HG03196 (cell line): ENCODE measurements at regions not wholly inside any gene's neighbourhood (a gene's known extent, or its start where the extent isn't known, plus 50 kb on each side); places are given as distances from the start of the nearest gene placed in this dataset.
"Not testable (repeated sequence)": the region's sequence is repeated elsewhere in the genome, so short reads cannot be mapped to it uniquely, and the experiment has no call there.

Source experiments
- ATAC-seq: cut with Tn5 transposase; IDR thresholded peaks from one replicate; pipeline ENCODE4 v1.9.1; 2021; ENCODE audit not compliant: unreplicated experiment

DNA sequence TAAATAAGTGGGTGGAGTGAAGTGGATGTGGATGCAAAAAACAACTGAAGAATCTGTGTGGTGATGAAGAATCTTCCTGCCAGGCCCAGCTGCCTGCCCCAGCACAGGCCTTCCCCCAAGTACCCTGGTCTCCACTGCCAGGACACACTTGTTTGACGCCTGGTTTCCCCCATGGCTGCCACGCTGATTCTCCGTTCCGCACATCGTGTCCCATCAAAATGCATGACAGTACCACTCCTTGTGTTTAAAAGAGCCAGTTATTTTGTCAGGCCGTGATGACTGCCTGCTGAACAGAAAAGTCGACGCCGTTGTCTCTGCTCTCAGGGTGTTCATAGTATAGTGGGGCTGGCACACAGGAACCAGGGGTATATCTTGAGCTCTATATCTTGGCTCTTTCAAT is 50.3 kb upstream of the KYNU start:
- ATAC-seq, result no peak

DNA sequence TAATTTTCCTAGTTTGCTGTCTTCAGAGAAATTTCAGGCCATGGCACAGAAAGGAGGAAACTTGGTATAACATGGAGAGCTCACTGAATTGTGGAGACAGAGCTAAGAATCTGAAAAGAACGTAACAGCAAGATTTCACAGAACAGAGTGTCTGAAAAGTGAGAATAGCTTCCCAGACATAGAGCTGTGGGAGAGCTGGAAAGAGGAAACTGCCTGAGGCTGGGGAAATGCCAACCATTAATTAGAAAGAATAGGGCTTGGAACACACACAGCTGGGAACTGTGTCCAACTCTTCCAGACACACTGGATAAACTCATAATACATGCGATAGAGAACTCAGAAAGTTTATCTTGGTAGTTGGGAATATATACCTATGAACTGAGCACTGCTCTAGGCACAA is 51.6 kb upstream of the KYNU start:
- no peak for ATAC-seq

DNA sequence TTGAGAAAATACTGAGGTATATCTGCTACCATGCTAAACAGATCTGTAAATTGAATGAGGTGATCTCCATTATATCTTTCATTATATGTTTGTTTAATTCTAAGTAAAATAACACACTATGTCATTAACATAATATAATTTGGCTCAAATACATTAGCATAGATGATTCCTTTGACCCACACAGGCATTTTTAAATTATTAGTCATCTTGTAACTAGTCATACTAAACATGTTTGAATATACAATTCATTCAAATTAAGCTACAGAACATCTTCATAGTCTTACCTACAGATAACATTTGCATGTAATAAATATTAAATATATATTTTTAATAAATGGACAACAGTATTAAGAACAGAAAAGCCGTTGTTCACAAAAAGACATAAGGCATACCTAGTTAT is 52.7 kb upstream of the KYNU start:
- ATAC-seq, result no peak

DNA sequence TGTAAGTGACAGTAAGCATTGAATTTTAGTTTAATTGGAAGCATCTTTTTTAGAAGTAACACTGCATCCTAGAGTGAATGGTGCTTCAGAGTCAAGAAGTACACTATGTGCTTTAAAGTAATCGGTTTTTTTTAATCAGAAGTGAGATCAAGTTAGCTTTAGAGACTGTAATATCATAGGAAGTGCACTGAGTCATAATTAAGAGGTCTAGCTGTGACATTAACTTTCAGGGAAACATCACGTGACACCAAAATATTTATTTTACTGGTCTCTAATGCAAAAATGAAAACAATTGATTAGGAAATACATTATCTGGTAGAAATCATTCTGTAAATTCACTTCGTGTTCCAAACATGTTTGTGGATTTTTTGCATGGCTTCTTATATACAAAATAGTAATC is 55.3 kb upstream of the KYNU start:
- no peak for ATAC-seq

DNA sequence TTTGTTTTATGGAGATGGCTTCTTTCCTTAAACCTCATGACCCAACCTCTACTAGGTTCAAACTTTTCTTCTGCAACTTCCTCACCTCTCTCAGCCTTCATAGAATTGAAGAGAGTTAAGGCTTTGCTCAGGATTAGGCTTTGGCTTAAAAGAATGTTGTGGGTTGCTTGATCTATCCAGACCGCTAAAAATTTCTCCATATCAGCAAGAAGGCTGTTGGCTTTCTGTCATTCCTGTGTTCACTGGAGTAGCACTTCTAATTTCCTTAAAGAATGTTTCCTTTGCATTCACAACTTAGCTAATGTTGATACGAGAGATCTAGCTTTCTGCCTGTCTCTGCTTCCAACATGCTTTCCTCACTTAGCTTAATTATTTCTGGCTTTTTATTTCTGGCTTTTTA is 58.1 kb upstream of the KYNU start:
- ATAC-seq, result no peak

DNA sequence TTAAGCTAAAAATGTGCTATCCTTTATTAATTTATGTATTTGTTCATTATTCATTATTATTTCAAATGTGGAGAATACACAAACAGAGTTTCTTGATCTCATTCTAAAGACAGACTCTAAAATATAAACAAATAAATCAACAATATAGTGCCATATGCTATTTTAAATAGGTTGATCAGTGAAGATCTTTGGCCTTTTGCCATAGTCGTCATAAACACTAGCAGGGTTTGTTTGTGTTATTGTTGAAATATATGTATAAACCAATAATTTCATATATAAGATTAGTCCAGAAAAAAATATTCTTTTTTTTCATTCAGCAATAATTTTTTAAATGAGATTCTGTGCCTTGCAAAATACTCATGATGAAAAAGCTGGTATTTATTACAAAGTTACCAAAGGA is 62.1 kb upstream of the KYNU start:
- ATAC-seq, result no peak

DNA sequence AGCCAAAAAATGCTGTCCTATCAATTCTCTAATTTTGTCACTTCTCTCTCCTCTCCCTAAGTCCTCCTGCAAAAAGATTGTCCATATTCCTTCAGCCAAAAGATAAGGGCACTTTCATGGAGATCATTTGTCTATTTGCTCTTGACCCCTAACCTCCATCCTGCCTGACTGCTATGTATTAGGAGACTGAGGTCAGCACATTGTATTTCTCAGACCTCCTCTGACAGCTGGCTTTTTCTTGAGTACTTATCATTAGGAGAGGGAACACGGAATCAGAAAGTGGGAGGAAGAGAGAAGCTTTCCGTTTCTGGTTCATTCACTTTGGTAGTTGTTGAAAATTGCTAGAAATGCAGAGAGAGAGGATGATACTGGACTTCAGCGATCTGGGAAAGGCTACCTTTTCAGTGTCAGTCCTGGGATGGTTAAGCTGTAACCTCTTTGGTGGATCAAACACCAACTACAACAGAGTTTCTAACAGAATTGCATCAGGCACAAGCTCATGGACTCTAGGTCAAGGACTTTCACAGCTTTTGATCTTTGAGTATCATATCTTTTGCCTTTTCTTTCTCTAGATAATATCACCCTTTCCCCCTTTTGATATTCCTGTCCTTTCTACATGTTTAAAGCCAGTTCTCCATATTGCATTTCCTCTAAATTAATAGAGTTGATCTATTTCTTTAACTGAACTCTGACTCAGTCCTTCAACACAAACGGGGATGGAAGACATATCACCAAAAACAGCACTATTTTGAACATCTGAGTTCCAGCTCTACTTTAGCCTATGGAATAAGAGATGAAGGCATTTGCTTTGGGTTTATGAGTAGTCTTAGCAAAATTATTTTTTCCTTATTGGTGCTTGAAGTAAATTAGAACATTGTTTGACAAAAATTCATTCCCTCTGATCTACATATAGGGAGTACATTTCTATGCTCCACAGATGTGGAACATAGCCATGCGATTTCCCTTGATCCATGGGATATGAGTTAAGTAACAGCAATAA is 63.3 kb upstream of the KYNU start:
- ATAC-seq, result no peak

DNA sequence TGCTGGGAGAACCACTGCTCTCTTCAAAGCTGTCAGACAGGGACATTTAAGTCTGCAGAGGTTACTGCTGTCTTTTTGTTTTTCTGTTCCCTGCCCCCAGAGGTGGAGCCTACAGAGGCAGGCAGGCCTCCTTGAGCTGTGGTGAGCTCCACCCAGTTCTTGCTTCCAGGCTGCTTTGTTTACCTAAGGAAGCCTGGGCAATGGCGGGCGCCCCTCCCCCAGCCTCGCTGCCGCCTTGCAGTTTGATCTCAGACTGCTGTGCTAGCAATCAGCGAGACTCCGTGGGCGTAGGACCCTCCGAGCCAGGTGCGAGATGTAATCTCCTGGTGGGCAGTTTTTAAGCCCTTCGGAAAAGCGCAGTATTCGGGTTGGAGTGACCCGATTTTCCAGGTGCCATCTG is 65.8 kb upstream of the KYNU start:
- ATAC-seq, result not testable (repeated sequence)

DNA sequence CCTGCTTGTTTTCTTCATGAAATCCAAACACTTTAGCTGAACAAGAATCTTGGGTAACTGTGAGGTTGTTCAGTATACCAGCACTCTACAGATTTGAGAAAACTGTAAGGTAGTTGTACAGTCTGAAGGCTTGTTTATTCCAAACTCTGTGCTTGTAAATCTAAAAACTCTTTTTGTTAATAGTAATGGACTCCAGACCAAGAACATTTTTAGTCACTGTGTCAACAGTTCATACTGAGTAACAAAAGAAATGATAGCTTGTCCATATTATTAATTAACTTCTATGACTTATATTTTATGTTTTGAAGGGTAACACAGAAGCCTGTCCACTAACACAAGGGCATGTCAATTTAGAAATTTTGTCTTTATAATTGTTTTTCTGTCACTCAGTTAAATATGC is 72.2 kb upstream of the KYNU start:
- ATAC-seq, result no peak

DNA sequence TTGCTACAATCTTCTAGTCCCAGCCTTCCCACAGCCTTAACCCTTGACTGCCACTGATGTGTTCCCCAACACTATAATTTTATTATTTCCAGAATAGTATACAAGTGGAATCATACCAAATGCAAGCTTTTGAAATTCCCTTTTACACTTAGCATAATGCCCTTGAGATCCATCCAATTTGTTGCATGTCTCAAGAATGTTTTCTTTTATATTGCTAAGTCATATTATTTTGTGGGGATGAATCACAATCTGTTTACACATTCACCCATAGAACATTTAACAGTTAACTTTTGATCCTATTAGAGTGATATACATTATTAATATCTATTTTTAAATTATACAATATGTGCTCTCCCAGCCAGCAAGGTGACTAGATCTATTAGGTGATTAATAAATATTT is 74.3 kb upstream of the KYNU start:
- ATAC-seq, result no peak

DNA sequence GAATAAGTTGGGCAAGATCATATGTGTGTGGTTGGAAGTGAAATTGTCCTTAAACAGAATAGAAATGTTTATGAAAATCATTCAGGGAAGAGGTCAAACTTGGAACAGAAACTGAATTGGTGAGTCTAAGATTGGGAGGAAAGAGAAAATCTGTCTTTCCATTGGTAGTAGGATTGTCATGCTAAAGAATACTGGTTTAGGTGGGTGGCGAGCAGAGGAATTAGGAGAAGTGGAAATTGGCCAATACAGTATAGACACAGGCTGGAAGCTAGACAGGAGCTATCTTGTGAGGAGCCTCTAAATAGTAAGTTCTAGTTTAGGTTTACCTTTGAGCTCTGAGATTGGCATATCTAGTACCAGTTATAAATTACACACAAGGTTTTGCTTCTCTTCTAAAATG is 80.9 kb upstream of the KYNU start:
- no peak for ATAC-seq

DNA sequence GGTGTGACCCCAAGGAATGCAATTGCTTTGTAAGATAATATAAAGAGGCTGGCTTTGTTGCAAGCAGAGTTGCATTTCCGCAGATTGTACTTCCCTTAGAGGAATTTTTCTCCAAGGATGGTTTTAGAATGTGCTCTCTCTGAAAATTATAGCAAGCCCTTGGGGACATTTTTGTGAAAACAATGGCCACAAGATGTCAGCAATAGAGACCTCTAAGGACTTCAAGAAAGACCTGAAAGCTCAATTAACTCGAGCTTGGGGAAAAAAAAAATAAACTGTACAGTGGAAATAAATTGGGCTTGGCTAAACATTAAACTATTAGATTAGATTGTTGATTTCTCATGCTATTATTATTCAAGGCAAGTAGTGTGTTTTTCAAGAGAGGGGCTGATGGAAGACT is 81.3 kb upstream of the KYNU start:
- ATAC-seq, result no peak

DNA sequence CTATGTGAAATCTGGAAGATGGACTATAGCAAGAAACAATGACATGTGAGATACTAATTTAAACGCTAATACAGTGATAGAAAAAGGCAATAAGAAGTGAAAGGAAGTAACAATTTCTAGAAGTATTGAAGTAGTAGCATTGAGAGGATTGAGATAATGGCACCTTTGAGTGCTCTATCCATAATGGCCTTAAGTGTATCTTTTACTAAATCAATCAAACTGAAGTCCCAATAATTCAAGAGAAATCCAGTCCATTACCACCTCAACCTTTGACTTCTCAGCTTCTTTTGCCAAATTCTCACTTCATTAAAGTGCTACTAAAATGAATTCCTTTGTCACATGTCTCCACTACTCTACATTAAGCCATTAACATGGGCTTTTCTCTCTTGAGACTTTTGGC is 82.6 kb upstream of the KYNU start:
- no peak for ATAC-seq

DNA sequence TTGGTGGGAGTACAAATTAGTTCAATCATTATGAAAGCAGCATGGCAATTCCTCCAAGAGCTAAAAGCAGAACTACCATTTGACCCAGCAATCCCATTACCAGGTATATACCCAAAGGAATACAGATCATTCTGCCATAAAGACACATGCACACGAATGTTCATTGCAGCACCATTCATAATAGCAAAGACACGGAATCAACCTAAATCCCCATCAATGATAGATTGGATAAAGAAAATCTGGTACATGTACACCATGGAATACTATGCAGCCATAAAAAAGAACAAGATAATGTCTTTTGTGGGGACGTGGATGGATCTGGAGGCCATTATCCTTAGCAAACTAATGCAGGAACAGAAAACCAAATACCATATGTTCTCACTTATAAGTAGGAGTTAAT is 85.1 kb upstream of the KYNU start:
- not testable (repeated sequence) for ATAC-seq

DNA sequence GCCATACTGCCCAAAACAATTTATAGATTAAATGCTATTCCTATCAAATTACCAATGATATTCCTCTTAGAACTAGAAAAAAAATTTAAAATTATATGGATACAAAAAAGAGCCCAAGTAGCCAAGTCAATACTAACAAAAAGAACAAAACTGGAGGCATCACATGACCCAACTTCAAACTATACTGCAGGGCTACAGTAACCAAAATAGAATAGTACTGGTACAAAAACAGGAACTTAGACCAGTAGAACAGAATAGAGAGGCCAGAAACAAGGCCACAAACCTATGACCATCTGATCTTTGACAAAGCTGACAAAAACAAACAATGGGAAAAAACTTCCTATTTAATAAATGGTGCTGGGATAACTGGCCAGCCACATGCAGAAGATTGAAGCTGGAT is 86.1 kb upstream of the KYNU start:
- no peak for ATAC-seq

DNA sequence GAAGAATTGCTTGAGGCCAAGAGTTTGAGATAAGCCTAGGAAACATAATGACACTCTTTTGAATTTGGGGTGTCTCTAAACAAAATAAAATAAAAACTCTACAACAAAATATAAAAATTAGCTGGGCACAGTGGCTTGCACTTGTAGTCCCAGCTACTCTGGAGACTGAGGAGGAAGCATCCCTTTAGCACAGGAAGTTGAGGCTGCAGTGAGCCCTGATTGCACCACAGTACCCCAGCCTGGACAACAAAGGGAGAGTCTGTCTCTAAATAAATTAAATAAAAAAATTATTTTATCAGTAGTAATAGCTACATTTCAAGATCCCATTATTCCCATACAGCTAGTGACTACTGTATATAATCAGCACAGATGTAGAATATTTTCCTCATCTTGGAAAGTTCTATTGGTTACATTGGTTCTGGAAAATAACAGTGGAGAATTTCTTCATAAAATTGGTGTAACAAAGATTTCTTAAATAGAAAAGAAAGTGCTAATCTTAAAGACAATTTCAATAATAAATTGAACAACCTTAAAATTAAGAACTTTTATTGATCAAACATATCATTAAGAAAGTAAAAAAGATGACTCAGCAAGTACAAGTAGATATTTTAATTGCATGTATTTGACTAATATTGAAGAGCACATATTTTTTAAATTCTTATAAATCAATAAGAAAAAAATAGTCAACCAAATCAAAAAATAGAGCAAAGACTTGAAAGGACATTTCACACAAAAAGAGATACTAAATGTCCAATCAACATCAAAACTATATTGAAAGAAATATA is 90.4 kb upstream of the KYNU start:
- no peak for ATAC-seq

DNA sequence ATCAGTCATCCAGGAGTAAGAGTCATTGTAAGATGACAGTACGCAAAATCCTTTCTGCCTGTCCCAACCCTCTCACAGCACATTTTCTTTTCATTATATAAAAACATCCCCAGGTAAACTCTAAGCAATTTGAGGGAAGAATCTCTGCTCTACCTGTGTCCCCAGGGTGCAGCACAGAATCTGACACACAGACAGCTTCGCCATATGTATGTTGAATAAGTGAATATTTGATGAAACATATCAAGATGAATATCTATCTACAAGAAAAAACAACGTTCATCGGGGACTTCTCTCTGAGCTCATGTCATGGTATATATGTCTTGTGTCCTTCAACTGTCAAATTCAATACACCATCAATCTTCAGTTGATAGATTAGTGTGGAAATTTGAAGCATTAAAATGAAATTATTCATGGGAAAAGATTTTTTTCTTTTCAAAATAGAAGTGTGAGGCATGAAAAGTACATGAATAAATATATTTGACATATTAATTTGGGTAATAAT is 94.5 kb upstream of the KYNU start:
- no peak for ATAC-seq

DNA sequence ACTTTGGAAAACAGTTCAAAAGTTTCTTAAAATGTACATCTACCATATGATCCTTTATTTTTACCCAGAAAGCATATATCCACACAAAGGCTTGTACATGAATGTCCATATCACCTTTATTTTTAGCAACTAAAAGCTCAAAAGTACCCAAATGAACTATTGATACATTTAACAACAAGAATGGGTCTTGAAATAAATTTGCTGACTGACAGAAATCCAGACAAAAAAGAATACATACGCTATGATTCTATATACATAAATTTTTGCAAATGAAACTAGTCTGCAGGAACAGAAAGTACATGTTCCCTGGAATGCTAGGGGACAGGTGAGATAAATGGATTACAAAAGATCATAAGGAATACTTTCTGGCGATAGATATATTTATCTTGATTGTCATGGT is 96.3 kb upstream of the KYNU start:
- ATAC-seq, result no peak

DNA sequence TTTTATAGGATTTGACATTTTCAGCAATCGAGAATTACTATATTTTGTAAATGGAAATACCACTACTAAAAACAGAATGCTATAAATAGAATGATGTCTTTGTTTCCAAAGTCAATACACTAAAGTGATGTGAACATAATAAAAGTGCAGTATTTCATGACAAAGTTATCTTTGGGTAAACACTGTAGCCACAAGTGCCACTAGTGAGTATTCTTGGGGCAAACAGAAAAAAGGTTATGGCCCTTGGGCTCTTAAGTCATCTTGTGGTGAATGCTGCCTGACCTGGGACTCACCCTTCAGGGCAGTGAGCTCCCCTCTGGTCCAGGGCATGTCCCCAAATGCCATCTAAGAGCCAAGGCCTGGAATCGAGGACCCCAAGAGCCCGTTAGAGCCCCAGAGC is 99.2 kb upstream of the KYNU start:
- no peak for ATAC-seq

DNA sequence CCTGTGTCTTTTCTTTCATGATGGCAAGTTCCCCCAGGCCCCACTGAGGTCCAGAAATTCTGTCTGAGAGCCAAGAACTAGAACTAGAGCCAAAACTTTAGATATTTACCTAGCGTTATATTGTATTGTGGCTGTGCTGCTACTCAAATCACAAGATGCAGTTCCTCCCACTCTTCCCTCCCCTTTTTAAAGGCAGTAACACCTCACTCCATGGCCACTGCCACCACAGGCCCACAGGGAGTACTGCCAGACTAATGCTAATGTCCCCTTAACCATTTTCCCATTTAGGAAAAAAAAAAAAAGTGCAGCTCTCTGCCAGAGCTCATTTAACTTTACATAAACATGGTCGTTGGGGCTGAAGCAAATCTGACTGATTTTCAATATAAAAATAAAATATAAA is 99.7 kb upstream of the KYNU start:
- no peak for ATAC-seq

DNA sequence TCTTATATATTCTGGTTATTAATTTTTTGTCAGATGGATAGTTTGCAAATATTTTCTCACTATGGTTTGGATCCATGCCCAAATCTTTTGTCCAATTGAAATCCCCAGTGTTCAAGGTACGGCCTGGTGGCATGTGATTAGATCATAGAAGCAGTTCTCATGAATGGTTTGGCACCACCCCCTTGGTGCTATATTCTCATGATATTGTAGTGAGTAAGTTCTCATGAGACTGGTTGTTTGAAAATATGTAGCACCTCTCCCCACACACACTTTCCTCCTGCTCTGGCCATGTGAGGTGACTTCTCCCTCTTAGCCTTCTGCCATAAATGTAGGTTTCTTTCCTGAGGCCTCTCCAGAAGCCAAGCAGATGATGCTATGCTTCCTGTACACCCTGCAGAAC is 107.7 kb upstream of the KYNU start:
- ATAC-seq, result no peak

DNA sequence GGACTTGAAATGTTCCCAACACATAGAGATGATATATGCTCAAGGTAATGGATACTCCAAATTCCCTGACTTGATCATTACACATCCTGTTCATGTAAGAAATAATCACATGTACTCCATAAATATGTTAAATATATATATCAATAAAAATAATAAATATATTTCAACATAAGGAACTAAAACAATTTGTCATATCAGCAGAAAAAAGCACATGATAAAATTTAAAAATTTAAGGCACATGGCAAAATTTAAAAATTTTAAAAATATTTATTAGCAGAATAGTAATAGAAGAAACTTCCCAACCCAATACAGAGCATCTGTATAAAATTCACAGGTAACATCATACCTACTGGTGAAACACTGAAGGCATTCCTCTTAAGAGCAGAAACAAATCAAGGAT is 109.6 kb upstream of the KYNU start:
- ATAC-seq, result no peak
